Nephron progenitor cell (in vitro differentiated cells): ENCODE measurements at regions not wholly inside any gene's neighbourhood (a gene's known extent, or its start where the extent isn't known, plus 50 kb on each side); places are given as distances from the start of the nearest gene placed in this dataset.

Source experiments
- DNase-seq: peaks from one replicate; pipeline ENCODE4 v3.0.0; 2021
- H3K27ac Mint-ChIP-seq: 2 replicates; pipeline ENCODE4 v1.8.0; 2021; ENCODE audit warnings: mild to moderate bottlenecking, moderate library complexity, mixed read lengths
- H3K27me3 Mint-ChIP-seq: 2 replicates; pipeline ENCODE4 v1.8.0; 2021; ENCODE audit warnings: mild to moderate bottlenecking, low read depth, mixed read lengths; ENCODE audit not compliant: poor library complexity
- H3K36me3 Mint-ChIP-seq: 2 replicates; pipeline ENCODE4 v1.8.0; 2021; ENCODE audit warnings: low read depth, mixed read lengths
- H3K4me1 Mint-ChIP-seq: 2 replicates; pipeline ENCODE4 v1.8.0; 2021; ENCODE audit warnings: mixed read lengths
- H3K4me3 Mint-ChIP-seq: 2 replicates; pipeline ENCODE4 v1.8.0; 2021; ENCODE audit warnings: mild to moderate bottlenecking, moderate library complexity, mixed read lengths
- H3K9me3 Mint-ChIP-seq: 2 replicates; pipeline ENCODE4 v1.8.0; 2021; ENCODE audit warnings: mild to moderate bottlenecking, moderate library complexity, mixed read lengths
- TF ChIP-seq, protein P1 (sequence below): fragments of 200-600 bp; sonication (generic); IDR thresholded peaks from 2 replicates; pipeline ENCODE4 v1.5.0; 2021; ENCODE audit warnings: antibody characterized with exemption

- no peaks in the 10 kb centered on the region for H3K9me3 Mint-ChIP-seq
- no peak overlapping the region for H3K4me3 Mint-ChIP-seq
- H3K27ac Mint-ChIP-seq = no peak overlapping the region
- DNase-seq = no peak
- peaks cover 4% of the 10 kb centered on the region for H3K4me1 Mint-ChIP-seq
- H3K27me3 Mint-ChIP-seq = no peaks in the 10 kb centered on the region
- H3K36me3 Mint-ChIP-seq = no peaks in the 10 kb centered on the region
- TF ChIP-seq, protein P1, sequence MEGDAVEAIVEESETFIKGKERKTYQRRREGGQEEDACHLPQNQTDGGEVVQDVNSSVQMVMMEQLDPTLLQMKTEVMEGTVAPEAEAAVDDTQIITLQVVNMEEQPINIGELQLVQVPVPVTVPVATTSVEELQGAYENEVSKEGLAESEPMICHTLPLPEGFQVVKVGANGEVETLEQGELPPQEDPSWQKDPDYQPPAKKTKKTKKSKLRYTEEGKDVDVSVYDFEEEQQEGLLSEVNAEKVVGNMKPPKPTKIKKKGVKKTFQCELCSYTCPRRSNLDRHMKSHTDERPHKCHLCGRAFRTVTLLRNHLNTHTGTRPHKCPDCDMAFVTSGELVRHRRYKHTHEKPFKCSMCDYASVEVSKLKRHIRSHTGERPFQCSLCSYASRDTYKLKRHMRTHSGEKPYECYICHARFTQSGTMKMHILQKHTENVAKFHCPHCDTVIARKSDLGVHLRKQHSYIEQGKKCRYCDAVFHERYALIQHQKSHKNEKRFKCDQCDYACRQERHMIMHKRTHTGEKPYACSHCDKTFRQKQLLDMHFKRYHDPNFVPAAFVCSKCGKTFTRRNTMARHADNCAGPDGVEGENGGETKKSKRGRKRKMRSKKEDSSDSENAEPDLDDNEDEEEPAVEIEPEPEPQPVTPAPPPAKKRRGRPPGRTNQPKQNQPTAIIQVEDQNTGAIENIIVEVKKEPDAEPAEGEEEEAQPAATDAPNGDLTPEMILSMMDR = no peak
Measured at GRCh38 chr9:78765861-78766260, 468.9 kb downstream of the PSAT1 start.

DNA sequence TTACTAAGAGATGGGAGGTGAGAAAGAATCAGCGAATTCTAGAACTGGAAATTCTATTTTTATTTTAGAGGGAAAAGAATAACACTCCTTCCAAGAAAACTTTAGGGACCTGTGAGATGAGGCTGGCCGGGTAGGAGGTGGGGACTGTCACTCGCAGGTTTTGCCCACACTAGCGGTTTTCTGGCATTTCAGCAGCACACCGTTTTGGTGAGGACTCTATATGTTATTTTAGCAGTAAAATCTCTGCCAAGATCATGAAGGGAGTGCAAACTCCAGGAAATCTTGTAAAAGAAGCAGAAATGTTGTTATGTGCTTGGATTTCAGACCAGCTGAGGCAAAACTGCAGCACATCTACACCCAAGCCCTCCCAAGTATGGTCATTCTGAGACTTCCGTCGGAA is 470.6 kb downstream of the PSAT1 start:
- Mint-ChIP-seq H3K4me1 (peaks cover 4% of the 10 kb centered on the region), H3K36me3 (no peaks in the 10 kb centered on the region), H3K27ac (peak overlapping the region; percentile 23), H3K4me3 (no peak overlapping the region), H3K27me3 (no peaks in the 10 kb centered on the region), H3K9me3 (no peaks in the 10 kb centered on the region)
- DNase-seq = no peak
- TF ChIP-seq, protein P1 = no peak

DNA sequence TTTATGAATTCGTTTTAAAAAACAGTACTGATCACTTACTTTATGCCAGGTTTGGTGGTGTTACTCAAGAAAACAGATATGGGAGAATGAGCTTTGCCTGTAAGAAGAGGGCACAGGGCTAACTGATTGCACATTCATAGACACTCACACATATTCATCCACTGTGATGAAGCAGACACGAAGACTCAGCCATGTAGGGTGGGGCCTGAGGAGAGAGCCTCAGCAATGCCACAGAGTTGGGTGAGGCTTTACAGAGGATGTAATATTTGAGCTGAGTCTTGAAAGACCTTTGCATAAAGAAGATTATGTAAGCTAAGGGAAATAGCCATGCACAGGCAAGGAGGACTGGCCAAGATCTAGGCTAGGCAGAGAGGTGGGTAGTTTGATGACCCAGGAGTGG is 472.8 kb downstream of the PSAT1 start:
- Mint-ChIP-seq H3K27me3 (no peaks in the 10 kb centered on the region), H3K36me3 (no peaks in the 10 kb centered on the region)
- DNase-seq = no peak

GRCh38 chr9:78775211-78775610 is 478.3 kb downstream of the PSAT1 start:
- Mint-ChIP-seq H3K4me1 (peaks cover 68% of the 10 kb centered on the region), H3K27me3 (peaks cover 3% of the 10 kb centered on the region), H3K36me3 (no peaks in the 10 kb centered on the region), H3K27ac (peak overlapping the region; percentile 33), H3K4me3 (no peak overlapping the region), H3K9me3 (no peaks in the 10 kb centered on the region)
- TF ChIP-seq, protein P1 = no peak
- DNase-seq = no peak

More for the DNA sequence above, 472.8 kb downstream of the PSAT1 start:
- H3K4me1 Mint-ChIP-seq = peaks cover 17% of the 10 kb centered on the region
- H3K4me3 Mint-ChIP-seq = no peak overlapping the region
- H3K9me3 Mint-ChIP-seq = no peaks in the 10 kb centered on the region
- TF ChIP-seq, protein P1 = no peak
- no peak overlapping the region for H3K27ac Mint-ChIP-seq

DNA sequence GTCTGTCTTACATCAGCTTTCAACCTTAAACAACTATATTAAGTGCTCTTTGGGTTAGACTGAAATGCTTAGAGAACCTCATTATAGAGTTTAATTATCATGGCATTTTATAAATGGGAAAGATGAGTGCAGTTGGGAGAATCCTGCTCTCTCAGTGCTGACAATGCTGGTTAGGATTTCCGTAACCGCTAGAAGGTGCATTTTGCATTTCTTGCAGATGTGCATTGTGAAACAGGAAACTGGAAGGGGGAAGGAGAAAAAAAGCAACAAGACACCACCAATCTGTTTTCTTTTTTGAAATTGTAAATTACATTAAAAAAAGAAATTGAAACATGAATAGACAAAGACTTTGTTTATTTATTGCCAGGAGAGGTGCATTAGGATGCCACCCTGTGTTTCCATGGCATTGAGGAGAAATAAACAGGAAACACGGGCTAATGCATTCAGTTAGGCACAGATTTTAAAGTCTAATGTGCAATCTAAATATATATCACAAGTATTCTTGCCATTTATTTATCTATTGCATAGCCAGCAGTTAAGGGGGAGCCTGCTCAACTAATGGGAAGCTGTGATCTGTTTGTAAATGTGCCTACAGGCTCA is 478.9 kb downstream of the PSAT1 start:
- H3K9me3 Mint-ChIP-seq = no peaks in the 10 kb centered on the region
- H3K27ac Mint-ChIP-seq = no peak overlapping the region
- peaks cover 71% of the 10 kb centered on the region for H3K4me1 Mint-ChIP-seq
- no peak overlapping the region for H3K4me3 Mint-ChIP-seq
- no peaks in the 10 kb centered on the region for H3K36me3 Mint-ChIP-seq
- TF ChIP-seq, protein P1 = no peak
- no peak for DNase-seq
- H3K27me3 Mint-ChIP-seq = peaks cover 3% of the 10 kb centered on the region

- peaks cover 71% of the 10 kb centered on the region for H3K4me1 Mint-ChIP-seq
- TF ChIP-seq, protein P1 = no peak
- no peak overlapping the region for H3K4me3 Mint-ChIP-seq
- DNase-seq = peak; percentile 7
- H3K36me3 Mint-ChIP-seq = no peaks in the 10 kb centered on the region
- no peaks in the 10 kb centered on the region for H3K9me3 Mint-ChIP-seq
- H3K27ac Mint-ChIP-seq = peak overlapping the region; percentile 94
- H3K27me3 Mint-ChIP-seq = peaks cover 3% of the 10 kb centered on the region
Measured at GRCh38 chr9:78777747-78778146, 480.8 kb downstream of the PSAT1 start.
